GM12872 (cell line): ENCODE measurements at regions not wholly inside any gene's neighbourhood (a gene's known extent, or its start where the extent isn't known, plus 50 kb on each side); places are given as distances from the start of the nearest gene placed in this dataset.

ENCODE experiments used
- CTCF ChIP-seq: IDR thresholded peaks from 3 replicates; pipeline ENCODE4 v1.5.1; 2011; ENCODE audit warnings: low read depth, mild to moderate bottlenecking, low read length, moderate library complexity; ENCODE audit not compliant: insufficient read depth

DNA sequence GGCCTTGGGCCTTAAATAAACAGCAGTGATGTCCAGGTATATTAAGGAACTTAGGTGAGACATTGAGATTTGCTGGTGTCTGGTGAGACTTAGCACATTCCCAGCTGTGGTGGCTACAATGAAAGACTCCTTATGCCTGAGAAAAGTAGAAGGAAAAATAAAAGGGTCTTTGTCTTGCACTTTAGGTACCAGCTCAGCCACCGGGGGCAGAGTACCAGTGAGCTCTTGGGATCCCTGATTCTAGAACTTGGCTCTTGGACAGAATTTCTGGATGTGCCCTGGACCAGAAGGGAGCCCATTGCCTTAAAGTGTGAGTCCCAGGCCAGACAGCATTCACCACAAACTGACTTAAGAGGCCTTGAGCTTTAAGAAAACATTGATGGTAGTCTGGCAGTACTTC is 1038.7 kb downstream of the SORCS3 start:
- no peak for TF ChIP-seq CTCF

GRCh38 chr10:105675333-105675732 is 1034.2 kb downstream of the SORCS3 start:
- no peak for TF ChIP-seq CTCF

DNA sequence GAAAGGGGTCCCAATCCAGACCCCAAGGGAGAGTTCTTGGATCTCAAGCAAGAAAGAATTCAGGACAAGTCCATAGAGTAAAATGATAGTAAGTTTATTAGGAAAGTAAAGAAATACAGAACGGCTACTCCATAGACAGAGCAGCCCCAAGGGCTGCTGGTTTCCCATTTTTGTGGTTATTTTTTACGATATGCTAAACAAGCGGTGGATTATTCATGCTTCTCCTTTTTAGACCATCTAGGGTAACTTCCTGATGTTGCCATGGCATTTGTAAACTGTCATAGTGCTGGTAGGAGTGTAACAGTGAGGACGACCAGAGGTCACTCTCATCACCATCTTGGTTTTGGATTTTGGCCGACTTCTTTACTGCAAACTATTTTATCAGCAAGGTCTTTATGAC is 1033.4 kb downstream of the SORCS3 start:
- no peak for TF ChIP-seq CTCF

DNA sequence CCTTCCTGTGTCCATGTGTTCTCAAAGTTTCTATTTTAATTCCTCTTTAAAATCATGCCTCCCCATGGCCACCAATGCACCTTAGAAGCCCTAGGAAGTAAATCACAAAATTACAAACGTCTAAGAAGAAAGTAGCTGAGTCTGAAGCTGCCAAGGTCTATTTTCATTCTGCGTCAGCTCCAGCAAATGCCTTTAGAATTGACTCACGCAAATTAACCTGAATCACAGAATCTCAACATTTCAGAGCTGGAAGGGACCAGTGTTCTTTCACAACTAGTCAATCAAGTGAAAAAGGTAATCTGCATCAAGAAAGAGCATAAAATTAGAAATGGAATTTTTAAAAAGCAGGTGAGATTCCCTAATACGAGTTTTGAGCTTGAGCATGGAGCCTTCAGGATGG is 1017.6 kb downstream of the SORCS3 start:
- TF ChIP-seq CTCF: no peak

DNA sequence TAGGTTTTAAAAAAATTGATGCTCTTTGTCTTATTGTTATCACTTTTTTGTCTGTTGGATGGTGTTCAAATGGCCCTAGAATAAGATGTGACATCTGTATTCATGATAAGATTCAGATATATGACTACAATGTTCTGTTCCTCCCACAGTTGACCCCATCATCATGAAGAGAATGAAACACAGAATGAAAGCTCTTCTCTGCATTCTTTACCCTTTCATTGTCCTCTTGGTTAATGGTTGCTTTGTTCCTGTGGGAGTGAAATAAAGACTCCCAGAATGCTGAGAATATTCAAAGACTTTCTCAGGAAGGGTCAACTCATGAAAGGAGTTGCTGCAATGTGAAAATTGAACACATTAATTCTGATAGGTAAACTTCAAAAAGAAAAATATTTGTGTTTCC is 1015.8 kb downstream of the SORCS3 start:
- TF ChIP-seq CTCF: no peak

GRCh38 chr10:105650306-105650705 is 1009.2 kb downstream of the SORCS3 start:
- no peak for TF ChIP-seq CTCF

GRCh38 chr10:105647354-105647753 is 1006.3 kb downstream of the SORCS3 start:
- no peak for TF ChIP-seq CTCF

- TF ChIP-seq CTCF: no peak
Observed at GRCh38 chr10:105644978-105645377, 1003.9 kb downstream of the SORCS3 start.
